Activated CD8-positive, alpha-beta T cell treated with anti-CD3 and anti-CD28 coated beads, Interleukin-2, amount 10 ng/mL, durations not matched to agents 7 days and 5 days (primary cell): ENCODE measurements at regions not wholly inside any gene's neighbourhood (a gene's known extent, or its start where the extent isn't known, plus 50 kb on each side); places are given as distances from the start of the nearest gene placed in this dataset.

Source experiments
- ATAC-seq: fragments of 150-1000 bp; cut with Tn5 transposase; one replicate; pipeline ENCODE4 v1.10.0; 2021; ENCODE audit warnings: moderate library complexity
- CTCF ChIA-PET: fragments of 350-600 bp; sonication (Branson Sonifier 250); formaldehyde crosslinking; loops from one replicate; lab custom pipeline; 2021; ENCODE audit warnings: antibody characterized with exemption; lab: Charles Lee
- POLR2A ChIA-PET: fragments of 350-600 bp; sonication (Branson Sonifier 250); formaldehyde crosslinking; loops from one replicate; lab custom pipeline; 2021; ENCODE audit warnings: antibody characterized with exemption; lab: Charles Lee
- DNase-seq: peaks from one replicate; pipeline ENCODE4 v3.0.0-alpha.2; 2020
- H3K27ac Mint-ChIP-seq: one replicate; pipeline ENCODE4 v1.8.0; 2021; ENCODE audit warnings: mild to moderate bottlenecking, mixed read lengths
- H3K27me3 Mint-ChIP-seq: one replicate; pipeline ENCODE4 v1.8.0; 2021; ENCODE audit warnings: low read depth, mixed read lengths
- H3K36me3 Mint-ChIP-seq: one replicate; pipeline ENCODE4 v1.8.0; 2021; ENCODE audit warnings: low read depth, mixed read lengths
- H3K4me1 Mint-ChIP-seq: one replicate; pipeline ENCODE4 v1.8.0; 2021; ENCODE audit warnings: low read depth, mixed read lengths
- H3K4me3 Mint-ChIP-seq: one replicate; pipeline ENCODE4 v1.8.0; 2021; ENCODE audit warnings: mild to moderate bottlenecking, mixed read lengths
- H3K9me3 Mint-ChIP-seq: one replicate; pipeline ENCODE4 v1.8.0; 2022; ENCODE audit warnings: mixed read lengths; ENCODE audit not compliant: insufficient read depth

DNA sequence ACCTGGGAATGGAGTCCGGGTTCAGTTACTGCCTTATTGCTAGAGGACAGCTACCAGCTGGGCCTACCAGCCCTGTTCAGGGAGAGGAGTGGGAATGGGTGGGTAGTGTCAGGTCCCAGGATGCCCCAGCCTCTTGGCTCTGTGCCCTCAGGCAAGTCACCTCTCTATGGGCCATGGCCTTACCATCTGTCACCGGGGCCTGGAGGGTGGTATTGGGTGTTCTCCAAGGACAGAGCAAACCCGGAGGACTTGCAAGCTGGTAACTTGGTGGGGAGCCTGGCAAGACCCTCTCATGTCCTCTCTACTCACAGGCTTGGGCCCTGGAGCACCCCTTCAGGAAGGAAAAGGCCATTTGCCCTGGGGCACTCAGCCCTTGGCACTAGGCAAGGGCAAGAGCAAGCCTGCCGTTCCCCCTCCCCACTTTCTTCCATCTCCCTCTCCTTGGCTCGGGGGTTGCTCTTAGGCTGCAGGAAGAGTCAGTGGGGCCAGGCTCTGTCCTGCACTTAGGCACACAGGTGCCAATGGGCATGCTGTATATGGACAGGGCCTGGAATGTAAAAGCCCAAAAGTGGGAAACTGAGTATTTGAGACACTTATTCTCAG is 170.0 kb upstream of the ZNF267 start:
- no peak overlapping the region for H3K27ac Mint-ChIP-seq
- ChIA-PET POLR2A (interaction anchor here (1.6 to 6.8 kb wide), 3 partner anchors 9 to 195 kb away, joined by 3 to 80 read pairs (median 10); partner anchors contain the start of genes RUSF1 and ZNF267), CTCF (interaction anchor here (3.3 kb wide), 1 partner anchor 9 kb away, joined by 21 read pairs; a partner anchor contains a TSS)
- no peaks in the 10 kb centered on the region for H3K9me3 Mint-ChIP-seq
- peaks cover 60% of the 10 kb centered on the region for H3K36me3 Mint-ChIP-seq
- no peaks in the 10 kb centered on the region for H3K27me3 Mint-ChIP-seq
- no peak for DNase-seq
- peaks cover 52% of the 10 kb centered on the region for H3K4me1 Mint-ChIP-seq
- ATAC-seq = no peak
- H3K4me3 Mint-ChIP-seq = no peak overlapping the region

DNA sequence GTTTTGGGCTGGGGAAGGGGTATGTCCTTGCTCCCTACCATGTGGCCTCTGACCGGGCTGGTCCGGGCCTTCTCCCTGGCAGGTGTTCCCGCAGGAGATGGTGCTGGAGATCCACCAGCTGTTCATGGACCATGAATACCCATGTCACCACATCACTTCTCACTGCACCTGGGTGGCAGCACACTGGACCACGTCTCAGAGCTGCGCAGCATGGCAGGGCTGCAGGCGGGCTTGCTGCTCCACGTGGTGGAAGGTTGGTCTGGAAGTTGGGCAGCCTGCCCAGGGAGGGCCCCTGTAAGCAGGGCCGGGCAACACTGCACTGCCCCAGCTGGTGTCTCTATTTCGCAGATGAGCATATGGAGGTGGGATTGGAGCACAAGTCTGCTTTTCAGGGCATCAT is 169.5 kb upstream of the ZNF267 start:
- H3K27ac Mint-ChIP-seq = no peak overlapping the region
- no peak overlapping the region for H3K4me3 Mint-ChIP-seq
- H3K4me1 Mint-ChIP-seq = peaks cover 55% of the 10 kb centered on the region
- DNase-seq (no peak), ATAC-seq (no peak)
- CTCF ChIA-PET = no interaction called here
- H3K9me3 Mint-ChIP-seq = no peaks in the 10 kb centered on the region
- POLR2A ChIA-PET = interaction anchor here (0.7 to 6.8 kb wide), 3 partner anchors 9 to 196 kb away, joined by 3 to 80 read pairs (median 3); partner anchors contain the start of gene RUSF1
- peaks cover 64% of the 10 kb centered on the region for H3K36me3 Mint-ChIP-seq
- no peaks in the 10 kb centered on the region for H3K27me3 Mint-ChIP-seq

DNA sequence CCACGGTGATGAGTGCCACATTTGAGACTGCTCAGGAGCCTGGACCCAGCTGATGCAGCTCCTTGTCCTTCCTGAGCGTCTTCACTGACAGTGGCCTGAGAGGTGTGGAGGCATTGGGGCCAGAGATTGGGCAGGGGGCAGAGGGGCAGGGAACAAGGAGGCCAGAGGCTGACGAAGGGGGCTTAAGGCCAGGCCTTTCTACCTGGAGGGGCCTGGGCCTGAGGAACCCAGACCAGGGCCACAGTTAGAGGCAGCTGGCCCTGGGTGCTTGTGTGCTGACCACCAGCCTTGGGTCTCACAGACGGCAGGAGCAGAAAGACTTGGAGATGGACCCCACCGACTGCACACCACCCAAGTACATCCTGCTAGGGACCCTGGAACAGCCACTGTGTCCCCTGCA is 168.2 kb upstream of the ZNF267 start:
- DNase-seq (no peak), ATAC-seq (no peak)
- no peaks in the 10 kb centered on the region for H3K27me3 Mint-ChIP-seq
- H3K27ac Mint-ChIP-seq = no peak overlapping the region
- POLR2A ChIA-PET = interaction anchor here (1.6 to 6.8 kb wide), 2 partner anchors 8 to 197 kb away, joined by 3 to 80 read pairs; partner anchors contain the start of gene RUSF1
- CTCF ChIA-PET = interaction anchor here (1.0 kb wide), 1 partner anchor 163 kb away, joined by 3 read pairs; no protein-coding TSS in a partner anchor
- no peak overlapping the region for H3K4me3 Mint-ChIP-seq
- H3K4me1 Mint-ChIP-seq = peaks cover 49% of the 10 kb centered on the region
- H3K9me3 Mint-ChIP-seq = no peaks in the 10 kb centered on the region
- H3K36me3 Mint-ChIP-seq = peaks cover 70% of the 10 kb centered on the region

DNA sequence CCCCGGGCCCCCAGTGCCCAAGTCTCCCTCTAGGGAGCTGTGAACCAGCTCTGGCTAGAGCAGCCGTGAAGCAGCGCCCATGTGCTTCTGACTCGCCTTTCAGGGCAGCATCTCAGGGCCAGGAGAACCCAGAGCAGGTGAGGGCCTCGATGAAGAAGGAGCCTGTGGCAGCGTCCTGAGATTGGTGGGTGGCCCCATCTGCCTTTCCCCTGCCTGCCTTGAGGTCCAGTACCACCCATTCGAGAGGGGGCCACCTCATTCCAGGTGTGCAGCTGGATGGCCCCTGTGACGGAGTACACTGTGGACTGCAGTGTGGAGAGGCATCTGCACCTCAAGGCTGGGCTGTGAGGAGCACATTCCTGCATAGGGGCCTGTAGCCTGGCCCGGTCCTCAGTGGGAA is 167.3 kb upstream of the ZNF267 start:
- Mint-ChIP-seq H3K4me3 (no peak overlapping the region), H3K27ac (no peak overlapping the region)

DNA sequence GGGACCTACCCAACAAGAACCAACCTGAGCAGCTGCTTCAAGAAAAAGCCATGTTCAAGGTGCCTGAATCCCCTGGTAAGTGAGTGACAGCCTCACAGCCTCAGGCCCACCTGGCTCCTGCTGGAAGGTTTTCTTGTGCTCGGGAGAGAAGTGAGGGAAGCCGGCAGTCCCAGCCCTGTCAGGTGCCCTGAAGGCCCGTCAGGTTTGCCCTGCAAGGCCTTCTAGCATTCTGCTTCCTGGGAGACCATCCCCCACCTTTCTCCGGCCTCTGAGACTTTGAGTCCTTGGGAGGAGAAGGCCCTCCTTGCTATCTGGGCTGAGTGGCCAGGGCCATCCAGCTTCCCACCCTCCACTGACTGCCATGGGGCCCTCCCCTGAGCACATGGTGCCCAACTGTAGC is 166.7 kb upstream of the ZNF267 start:
- ATAC-seq (no peak), DNase-seq (no peak)
- H3K9me3 Mint-ChIP-seq = peaks cover 2% of the 10 kb centered on the region
- POLR2A ChIA-PET = no interaction called here
- peaks cover 39% of the 10 kb centered on the region for H3K4me1 Mint-ChIP-seq
- H3K4me3 Mint-ChIP-seq = no peak overlapping the region
- peaks cover 65% of the 10 kb centered on the region for H3K36me3 Mint-ChIP-seq
- H3K27me3 Mint-ChIP-seq = no peaks in the 10 kb centered on the region
- CTCF ChIA-PET = no interaction called here
- H3K27ac Mint-ChIP-seq = no peak overlapping the region

More for the DNA sequence above, 167.3 kb upstream of the ZNF267 start:
- ChIA-PET POLR2A (interaction anchor here (6.8 kb wide), 1 partner anchor 7 kb away, joined by 80 read pairs; a partner anchor contains a TSS), CTCF (no interaction called here)
- Mint-ChIP-seq H3K36me3 (peaks cover 68% of the 10 kb centered on the region), H3K4me1 (peaks cover 42% of the 10 kb centered on the region), H3K27me3 (no peaks in the 10 kb centered on the region), H3K9me3 (no peaks in the 10 kb centered on the region)
- ATAC-seq (no peak), DNase-seq (no peak)

DNA sequence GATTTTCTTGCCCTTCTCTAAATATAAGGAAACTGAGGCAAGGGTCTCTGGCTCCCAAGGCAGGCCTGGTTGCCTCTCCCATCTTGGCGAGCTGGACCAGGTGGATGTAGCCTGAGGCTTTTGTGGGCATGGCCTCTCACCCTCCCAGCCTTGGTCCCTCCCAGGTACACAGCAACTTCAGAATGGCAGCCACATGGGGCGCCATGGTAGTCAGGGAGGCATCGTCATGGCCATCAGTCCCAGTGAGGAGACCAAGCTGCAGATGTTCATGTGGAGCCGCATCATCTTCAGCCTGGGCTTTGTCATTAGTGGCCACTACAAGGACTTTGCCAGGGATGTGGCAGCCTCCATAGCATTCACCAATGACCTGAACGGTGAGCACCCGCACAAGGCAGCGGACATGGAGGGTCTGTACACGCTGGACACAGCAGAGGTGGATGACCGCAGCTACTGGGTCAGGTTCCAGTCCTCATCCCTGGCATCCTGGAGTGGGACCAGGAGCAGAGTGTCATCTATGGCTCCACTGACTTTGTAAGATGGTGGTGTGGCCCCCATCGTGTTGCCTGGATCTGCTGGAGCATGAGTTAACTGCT is 165.8 kb upstream of the ZNF267 start:
- no peaks in the 10 kb centered on the region for H3K27me3 Mint-ChIP-seq
- POLR2A ChIA-PET = interaction anchor here (2.0 kb wide), 1 partner anchor 165 kb away, joined by 7 read pairs; the partner anchor contains the start of gene ZNF267
- H3K4me3 Mint-ChIP-seq = no peak overlapping the region
- H3K9me3 Mint-ChIP-seq = peaks cover 5% of the 10 kb centered on the region
- H3K36me3 Mint-ChIP-seq = peaks cover 63% of the 10 kb centered on the region
- ATAC-seq = no peak
- CTCF ChIA-PET = no interaction called here
- H3K4me1 Mint-ChIP-seq = peaks cover 39% of the 10 kb centered on the region
- H3K27ac Mint-ChIP-seq = no peak overlapping the region
- no peak for DNase-seq

DNA sequence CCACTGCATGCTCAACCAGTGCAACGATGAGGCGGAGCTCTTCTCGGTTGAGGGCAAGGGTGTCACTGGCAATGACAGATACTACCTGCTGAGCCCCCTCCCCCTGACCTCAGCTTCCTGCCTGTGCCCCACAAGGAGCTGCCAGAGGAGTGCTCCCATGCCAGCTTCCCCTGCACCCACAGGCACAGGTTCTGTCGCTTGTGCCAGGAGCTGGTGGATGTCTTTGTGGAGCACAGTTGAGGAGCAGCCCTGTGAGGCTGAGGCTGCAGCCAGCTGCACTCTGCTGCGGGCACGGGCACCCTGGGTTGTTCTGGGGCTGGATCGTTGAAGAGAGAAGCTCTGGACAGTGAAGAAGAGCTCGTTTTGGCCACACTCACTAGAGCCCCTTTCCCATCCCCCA is 165.3 kb upstream of the ZNF267 start:
- CTCF ChIA-PET = no interaction called here
- Mint-ChIP-seq H3K4me3 (no peak overlapping the region), H3K36me3 (peaks cover 62% of the 10 kb centered on the region), H3K4me1 (peaks cover 40% of the 10 kb centered on the region), H3K9me3 (peaks cover 5% of the 10 kb centered on the region), H3K27ac (peak overlapping the region; percentile 53), H3K27me3 (no peaks in the 10 kb centered on the region)
- DNase-seq (no peak), ATAC-seq (no peak)
- POLR2A ChIA-PET = interaction anchor here (0.8 to 2.0 kb wide), 2 partner anchors 165 to 166 kb away, joined by 3 to 7 read pairs; partner anchors contain the start of gene ZNF267

DNA sequence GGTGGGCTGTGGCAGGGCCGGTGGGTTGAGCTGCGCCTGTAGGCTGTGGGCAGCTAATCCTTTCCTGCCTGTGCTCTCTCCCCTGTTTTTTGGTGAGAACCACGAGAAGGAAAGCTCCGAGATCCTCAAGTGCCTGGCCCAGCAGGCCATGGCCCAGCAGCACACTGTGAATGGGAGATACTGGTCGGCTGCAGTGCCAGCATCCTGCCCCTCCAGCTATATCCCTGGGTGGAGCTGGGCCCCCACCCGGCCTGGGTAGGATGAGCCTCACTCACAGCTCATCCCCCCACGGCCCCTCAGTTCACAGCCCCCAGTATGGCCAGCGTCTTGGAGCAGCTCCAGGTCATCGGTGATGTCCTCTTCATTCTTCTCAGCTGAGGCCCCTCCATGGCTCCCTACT is 164.4 kb upstream of the ZNF267 start:
- CTCF ChIA-PET = no interaction called here

DNA sequence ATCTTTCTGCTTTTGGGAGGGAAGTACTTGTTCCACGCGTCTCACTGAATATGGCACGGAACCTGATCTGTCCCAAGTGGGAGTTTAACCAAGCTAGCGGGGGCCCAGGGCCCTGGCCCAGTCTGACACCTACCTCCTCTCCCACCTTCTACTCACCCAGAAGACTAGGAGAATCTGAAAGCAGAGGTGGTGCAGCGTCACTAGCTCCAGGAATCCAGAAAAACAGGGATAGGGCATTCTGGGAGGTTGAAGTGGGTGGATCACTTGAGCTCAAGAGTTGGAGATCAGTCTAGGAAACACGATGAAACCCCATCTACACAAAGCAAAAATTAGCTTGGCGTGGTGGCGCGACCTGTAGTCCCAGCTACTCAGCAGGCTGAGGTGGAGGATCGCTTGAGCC is 163.5 kb upstream of the ZNF267 start:
- DNase-seq = no peak
- ATAC-seq = no peak
- no peak overlapping the region for H3K27ac Mint-ChIP-seq
- peaks cover 52% of the 10 kb centered on the region for H3K4me1 Mint-ChIP-seq
- H3K4me3 Mint-ChIP-seq = no peak overlapping the region
- CTCF ChIA-PET = no interaction called here
- H3K36me3 Mint-ChIP-seq = peaks cover 61% of the 10 kb centered on the region
- H3K27me3 Mint-ChIP-seq = no peaks in the 10 kb centered on the region
- POLR2A ChIA-PET = interaction anchor here (1.8 kb wide), 1 partner anchor 164 kb away, joined by 7 read pairs; the partner anchor contains the start of gene ZNF267
- peaks cover 5% of the 10 kb centered on the region for H3K9me3 Mint-ChIP-seq

More for the DNA sequence above, 164.4 kb upstream of the ZNF267 start:
- Mint-ChIP-seq H3K27ac (peak overlapping the region; percentile 44), H3K9me3 (peaks cover 5% of the 10 kb centered on the region), H3K4me1 (peaks cover 44% of the 10 kb centered on the region), H3K4me3 (no peak overlapping the region), H3K27me3 (no peaks in the 10 kb centered on the region), H3K36me3 (peaks cover 61% of the 10 kb centered on the region)
- no peak for DNase-seq
- no peak for ATAC-seq
- POLR2A ChIA-PET = interaction anchor here (2.0 kb wide), 1 partner anchor 164 kb away, joined by 7 read pairs; the partner anchor contains the start of gene ZNF267

DNA sequence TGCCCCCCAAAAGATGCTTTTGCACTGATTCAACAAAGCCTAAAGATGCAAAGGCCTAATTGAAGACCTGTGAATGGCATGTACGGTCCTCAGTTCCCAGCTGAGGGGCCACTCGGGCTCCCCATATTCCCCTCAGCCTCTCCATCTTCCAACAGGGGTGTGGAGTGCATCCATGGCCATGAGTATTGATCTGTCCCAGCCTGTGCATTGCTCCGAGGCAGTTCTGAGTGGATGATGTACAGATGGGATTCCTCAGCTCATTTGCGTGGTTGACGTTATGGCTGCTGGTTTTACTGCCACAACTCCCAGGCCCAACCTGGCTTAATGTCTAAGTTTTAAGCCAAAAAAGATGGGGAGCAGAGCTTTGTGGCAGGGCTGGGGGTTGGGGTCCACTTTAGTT is 162.7 kb upstream of the ZNF267 start:
- peaks cover 57% of the 10 kb centered on the region for H3K4me1 Mint-ChIP-seq
- H3K27me3 Mint-ChIP-seq = no peaks in the 10 kb centered on the region
- ChIA-PET POLR2A (interaction anchor here (1.3 to 5.3 kb wide), 3 partner anchors 8 to 163 kb away, joined by 3 to 80 read pairs (median 7); partner anchors contain the start of gene ZNF267), CTCF (interaction anchor here (0.6 to 3.8 kb wide), 2 partner anchors 9 to 15 kb away, joined by 3 to 21 read pairs; no protein-coding TSS in a partner anchor)
- H3K9me3 Mint-ChIP-seq = peaks cover 5% of the 10 kb centered on the region
- DNase-seq (no peak), ATAC-seq (no peak)
- H3K36me3 Mint-ChIP-seq = peaks cover 65% of the 10 kb centered on the region
- no peak overlapping the region for H3K4me3 Mint-ChIP-seq
- no peak overlapping the region for H3K27ac Mint-ChIP-seq

DNA sequence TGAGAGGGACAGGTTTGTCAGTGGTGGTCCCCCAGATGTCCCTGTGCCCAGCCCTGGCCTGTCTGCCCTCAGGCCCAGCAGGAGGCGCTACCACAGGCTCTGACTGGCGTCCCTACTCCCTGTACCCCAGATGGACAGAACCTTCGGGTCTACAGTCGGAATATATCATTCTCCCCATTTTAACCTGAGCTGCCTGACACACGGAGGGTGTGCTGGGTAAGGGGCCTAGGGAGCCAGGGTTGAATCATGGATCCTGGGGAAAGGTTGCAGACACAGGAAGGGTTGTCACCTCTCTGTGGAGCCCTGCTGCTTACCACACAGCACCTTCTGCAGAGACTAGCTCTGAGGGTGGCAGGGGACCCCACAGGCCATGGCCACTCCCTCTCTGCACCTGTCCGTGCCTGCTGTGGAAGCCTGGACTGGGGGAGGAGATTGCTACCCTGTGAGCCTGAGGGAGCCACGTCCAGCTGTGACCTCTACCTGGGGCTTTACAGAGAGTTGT is 162.2 kb upstream of the ZNF267 start:
- peaks cover 6% of the 10 kb centered on the region for H3K9me3 Mint-ChIP-seq
- H3K27me3 Mint-ChIP-seq = no peaks in the 10 kb centered on the region
- ATAC-seq (no peak), DNase-seq (no peak)
- peaks cover 66% of the 10 kb centered on the region for H3K36me3 Mint-ChIP-seq
- ChIA-PET POLR2A (interaction anchor here (1.3 to 5.3 kb wide), 4 partner anchors 8 to 203 kb away, joined by 3 to 80 read pairs (median 11); partner anchors contain the start of genes RUSF1 and ZNF267), CTCF (interaction anchor here (0.7 to 3.8 kb wide), 2 partner anchors 10 to 15 kb away, joined by 3 to 21 read pairs; no protein-coding TSS in a partner anchor)
- peaks cover 60% of the 10 kb centered on the region for H3K4me1 Mint-ChIP-seq
- H3K27ac Mint-ChIP-seq = no peak overlapping the region
- no peak overlapping the region for H3K4me3 Mint-ChIP-seq
